ENCODE measurements at regions not wholly inside any gene's neighbourhood (a gene's known extent, or its start where the extent isn't known, plus 50 kb on each side); places are given as distances from the start of the nearest gene placed in this dataset.

DNA sequence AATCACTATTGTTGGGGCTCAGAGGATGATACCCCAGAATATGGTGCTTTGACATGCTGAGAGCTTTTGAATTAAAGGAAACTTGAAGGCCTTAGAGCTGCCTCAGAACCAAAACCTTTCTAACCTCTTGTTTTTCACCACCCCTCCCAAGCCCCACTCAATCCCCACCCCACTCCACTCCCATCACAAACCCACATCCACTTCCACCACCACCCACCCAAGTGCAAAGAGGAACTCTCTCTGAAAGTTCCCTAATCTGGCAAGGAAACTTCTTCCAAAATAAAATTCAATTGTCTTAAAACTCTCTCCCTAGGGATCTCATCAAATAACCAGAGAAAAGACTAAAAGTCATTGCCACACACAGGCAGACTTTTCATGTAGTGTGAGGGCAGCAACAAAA is 301.2 kb upstream of the ARHGEF26 start:
- TF ChIP-seq, protein P1, sequence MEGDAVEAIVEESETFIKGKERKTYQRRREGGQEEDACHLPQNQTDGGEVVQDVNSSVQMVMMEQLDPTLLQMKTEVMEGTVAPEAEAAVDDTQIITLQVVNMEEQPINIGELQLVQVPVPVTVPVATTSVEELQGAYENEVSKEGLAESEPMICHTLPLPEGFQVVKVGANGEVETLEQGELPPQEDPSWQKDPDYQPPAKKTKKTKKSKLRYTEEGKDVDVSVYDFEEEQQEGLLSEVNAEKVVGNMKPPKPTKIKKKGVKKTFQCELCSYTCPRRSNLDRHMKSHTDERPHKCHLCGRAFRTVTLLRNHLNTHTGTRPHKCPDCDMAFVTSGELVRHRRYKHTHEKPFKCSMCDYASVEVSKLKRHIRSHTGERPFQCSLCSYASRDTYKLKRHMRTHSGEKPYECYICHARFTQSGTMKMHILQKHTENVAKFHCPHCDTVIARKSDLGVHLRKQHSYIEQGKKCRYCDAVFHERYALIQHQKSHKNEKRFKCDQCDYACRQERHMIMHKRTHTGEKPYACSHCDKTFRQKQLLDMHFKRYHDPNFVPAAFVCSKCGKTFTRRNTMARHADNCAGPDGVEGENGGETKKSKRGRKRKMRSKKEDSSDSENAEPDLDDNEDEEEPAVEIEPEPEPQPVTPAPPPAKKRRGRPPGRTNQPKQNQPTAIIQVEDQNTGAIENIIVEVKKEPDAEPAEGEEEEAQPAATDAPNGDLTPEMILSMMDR (IDR thresholded peaks at IDR 0.05) = no peak
- TF ChIP-seq POLR2AphosphoS5 (IDR thresholded peaks at IDR 0.05) (no peak), POLR2A (IDR thresholded peaks at IDR 0.05) (no peak)

Data from breast epithelium (tissue), 3 donors.